Stomach (tissue), 4 donors: ENCODE measurements at regions not wholly inside any gene's neighbourhood (a gene's known extent, or its start where the extent isn't known, plus 50 kb on each side); places are given as distances from the start of the nearest gene placed in this dataset.

Source experiments
- EP300 ChIP-seq: sonication (generic); formaldehyde crosslinking; IDR thresholded peaks from one replicate; pipeline ENCODE4 v1.6.1; 2017; ENCODE audit warnings: antibody characterized with exemption
- POLR2A ChIP-seq, 4 donors: fragments of 450-650 bp; IDR thresholded peaks; one replicate each; pipeline ENCODE4 v1.6.1; 2016; ENCODE audit warnings: antibody characterized with exemption in 4 of 4, control low read depth in 2 of 4, mild to moderate bottlenecking in 1 of 4, moderate library complexity in 1 of 4

DNA sequence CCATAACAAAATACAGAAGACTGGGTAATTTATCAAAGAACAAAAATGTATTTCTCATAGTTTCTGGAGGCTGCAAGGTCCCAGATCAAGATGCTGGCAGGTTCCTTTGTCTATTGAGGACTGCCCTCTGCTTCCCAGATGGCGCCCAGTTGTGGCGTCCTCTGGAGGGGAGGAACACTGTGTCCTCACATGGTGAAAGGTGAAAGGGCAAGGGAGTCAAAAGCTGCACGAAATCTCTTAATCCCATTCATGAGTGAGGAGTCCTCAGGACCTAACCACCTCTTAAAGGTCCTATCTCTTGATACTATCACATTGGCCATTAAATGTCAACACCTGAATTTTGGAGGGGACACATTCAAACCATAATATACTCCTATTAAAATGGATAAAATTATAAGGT, 79.3 kb upstream of the IRF2BP2 start:
- no peak for TF ChIP-seq POLR2A (IDR thresholded peaks at IDR 0.05)
- TF ChIP-seq EP300 = no peak
